Liver (tissue), 8 donors: ENCODE measurements at regions not wholly inside any gene's neighbourhood (a gene's known extent, or its start where the extent isn't known, plus 50 kb on each side); places are given as distances from the start of the nearest gene placed in this dataset.

Experiments used
- DNase-seq: peaks from one replicate; pipeline ENCODE4 v3.0.0-alpha.2; 2017; ENCODE audit warnings: low spot score
- H3K27ac ChIP-seq, 2 donors: one replicate each; pipeline ENCODE4 v1.7.0; 2013; ENCODE audit warnings: inconsistent platforms in 2 of 2, low read length in 2 of 2, control low read depth in 1 of 2, low read depth in 1 of 2, mild to moderate bottlenecking in 1 of 2
- H3K27me3 ChIP-seq, 4 donors: one replicate each; pipeline versions ENCODE4 v1.6.1 to v1.7.0; 2013; ENCODE audit warnings: low read length in 3 of 4, inconsistent platforms in 1 of 4, mild to moderate bottlenecking in 1 of 4, moderate library complexity in 1 of 4; ENCODE audit not compliant: control insufficient read depth in 4 of 4, insufficient read depth in 4 of 4
- H3K36me3 ChIP-seq, 4 donors: one replicate each; pipeline versions ENCODE4 v1.6.1 to v1.7.0; 2013; ENCODE audit warnings: low read length in 3 of 4, mild to moderate bottlenecking in 3 of 4, low read depth in 1 of 4, moderate library complexity in 1 of 4; ENCODE audit not compliant: control insufficient read depth in 4 of 4, insufficient read depth in 3 of 4
- H3K4me1 ChIP-seq, 4 donors: one replicate each; pipeline versions ENCODE4 v1.6.1 to v1.7.0; 2013; ENCODE audit warnings: low read length in 3 of 4, mild to moderate bottlenecking in 3 of 4, moderate library complexity in 1 of 4; ENCODE audit not compliant: control insufficient read depth in 4 of 4, insufficient read depth in 4 of 4
- H3K4me3 ChIP-seq, 3 donors: one replicate each; pipeline versions ENCODE4 v1.6.1 to v1.7.0; 2013; ENCODE audit warnings: low read length in 3 of 3, control low read depth in 1 of 3, low read depth in 1 of 3, mild to moderate bottlenecking in 1 of 3
- H3K9ac ChIP-seq, 2 donors: one replicate each; pipeline ENCODE4 v1.7.0; 2013; ENCODE audit warnings: low read length in 2 of 2, mild to moderate bottlenecking in 2 of 2, moderate library complexity in 2 of 2, control low read depth in 1 of 2, low read depth in 1 of 2
- H3K9me3 ChIP-seq, 4 donors: one replicate each; pipeline versions ENCODE4 v1.6.1 to v1.7.0; 2013; ENCODE audit warnings: low read length in 3 of 4; ENCODE audit not compliant: control insufficient read depth in 4 of 4
- ATF3 ChIP-seq: IDR thresholded peaks from 2 replicates; pipeline ENCODE4 v1.6.1; 2016; ENCODE audit warnings: antibody characterized with exemption
- CTCF ChIP-seq: fragments of 150-350 bp; IDR thresholded peaks from 2 replicates; pipeline ENCODE4 v1.5.1; 2017; ENCODE audit warnings: improper control_type of control experiment, low read depth, low read length; ENCODE audit not compliant: missing input control
- EGR1 ChIP-seq, 2 donors: IDR thresholded peaks; 2 replicates each; pipeline ENCODE4 v1.6.1; 2016 to 2018; ENCODE audit warnings: antibody characterized with exemption in 2 of 2, low read depth in 2 of 2
- FOXA1 ChIP-seq: IDR thresholded peaks from 2 replicates; pipeline ENCODE4 v1.6.1; 2016; ENCODE audit warnings: antibody characterized with exemption
- FOXA2 ChIP-seq: IDR thresholded peaks from 2 replicates; pipeline ENCODE4 v1.6.1; 2016; ENCODE audit warnings: antibody characterized with exemption
- GABPA ChIP-seq, 2 donors: IDR thresholded peaks in 1 of 2; conservative IDR thresholded peaks in 1 of 2; 2 replicates each; pipeline ENCODE4 v1.6.1; 2016; ENCODE audit warnings: antibody characterized with exemption in 2 of 2, mild to moderate bottlenecking in 1 of 2, moderate library complexity in 1 of 2
- HNF4A ChIP-seq, 2 donors: conservative IDR thresholded peaks; 2 replicates each; pipeline ENCODE4 v1.6.1; 2016; ENCODE audit warnings: antibody characterized with exemption in 2 of 2, mild to moderate bottlenecking in 2 of 2
- HNF4G ChIP-seq: IDR thresholded peaks from 2 replicates; pipeline ENCODE4 v1.6.1; 2016; ENCODE audit warnings: antibody characterized with exemption
- RAD21 ChIP-seq, 2 donors: IDR thresholded peaks; 2 replicates each; pipeline ENCODE4 v1.6.1; 2016; ENCODE audit warnings: antibody characterized with exemption in 2 of 2, mild to moderate bottlenecking in 2 of 2
- REST ChIP-seq: IDR thresholded peaks from 2 replicates; pipeline ENCODE4 v1.6.1; 2016; ENCODE audit warnings: antibody characterized with exemption, mild to moderate bottlenecking
- RXRA ChIP-seq, 2 donors: IDR thresholded peaks; 2 replicates each; pipeline ENCODE4 v1.6.1; 2017 to 2018; ENCODE audit warnings: antibody characterized with exemption in 2 of 2, mild to moderate bottlenecking in 1 of 2
- SP1 ChIP-seq: IDR thresholded peaks from 2 replicates; pipeline ENCODE4 v1.6.1; 2018; ENCODE audit warnings: antibody characterized with exemption, mild to moderate bottlenecking
- TAF1 ChIP-seq: conservative IDR thresholded peaks from 2 replicates; pipeline ENCODE4 v1.6.1; 2016; ENCODE audit warnings: antibody characterized with exemption, mild to moderate bottlenecking
- YY1 ChIP-seq: IDR thresholded peaks from 2 replicates; pipeline ENCODE4 v1.6.1; 2016; ENCODE audit warnings: antibody characterized with exemption, mild to moderate bottlenecking
- ZBTB33 ChIP-seq: IDR thresholded peaks from 2 replicates; pipeline ENCODE4 v1.6.1; 2016; ENCODE audit warnings: antibody characterized with exemption
- WGBS: extraction: QIAGEN DNeasy Blood & Tissue Kit; methylation state at CpG from one replicate; pipeline ENCODE4 v1.1.7; 2013; 5-methylcytosine and 5-hydroxymethylcytosine counted together
- donor health status: healthy.
- donor health status: healthy.
- donor health status: healthy.
- donor health status: healthy.
- donor health status: healthy.

GRCh38 chr11:21775911-21776310, 417.0 kb upstream of the ANO5 start:
- TF ChIP-seq ATF3 = no peak
- TF ChIP-seq SP1 = no peak
- no peak for TF ChIP-seq FOXA1
- TF ChIP-seq REST = no peak
- TF ChIP-seq RXRA (IDR thresholded peaks at IDR 0.05) = no peak
- no peak for TF ChIP-seq RAD21 (IDR thresholded peaks at IDR 0.05)
- TF ChIP-seq HNF4G = no peak
- no peak for TF ChIP-seq FOXA2
- no peak for TF ChIP-seq GABPA (IDR thresholded peaks at IDR 0.05 in 1 of 2, conservative IDR thresholded peaks at IDR 0.05 in 1 of 2)
- TF ChIP-seq YY1 = no peak
- TF ChIP-seq TAF1 = no peak
- TF ChIP-seq ZBTB33 = no peak
- TF ChIP-seq HNF4A (conservative IDR thresholded peaks at IDR 0.05) = no peak
- TF ChIP-seq EGR1 (IDR thresholded peaks at IDR 0.05; ENCODE audit: low read depth in 2 of 2) = no peak
- Histone ChIP-seq H3K27ac (no peak overlapping the region), H3K27me3 (no peaks in the 10 kb centered on the region), H3K4me1 (no peaks in the 10 kb centered on the region), H3K4me3 (no peak overlapping the region), H3K36me3 (no peaks in the 10 kb centered on the region), H3K9ac (no peak overlapping the region), H3K9me3 (peaks cover 0 to 3% (median 1%) of the 10 kb centered on the region in 4 donors)
- DNase-seq = no peak

- DNase-seq = no peak
- no peak overlapping the region for H3K4me3 ChIP-seq
- H3K9me3 ChIP-seq = no peaks in the 10 kb centered on the region
- no peaks in the 10 kb centered on the region for H3K27me3 ChIP-seq
- no peak overlapping the region for H3K27ac ChIP-seq
- H3K9ac ChIP-seq = no peak overlapping the region
- H3K4me1 ChIP-seq = no peaks in the 10 kb centered on the region
- no peaks in the 10 kb centered on the region for H3K36me3 ChIP-seq
- 65% methylated on average over 4 of the region's 4 CpGs for WGBS
- TF ChIP-seq CTCF = no peak
Measured at GRCh38 chr11:21783954-21784353, 408.9 kb upstream of the ANO5 start.
